GM19468 (cell line): ENCODE measurements at regions not wholly inside any gene's neighbourhood (a gene's known extent, or its start where the extent isn't known, plus 50 kb on each side); places are given as distances from the start of the nearest gene placed in this dataset.
"Not testable (repeated sequence)": the region's sequence is repeated elsewhere in the genome, so short reads cannot be mapped to it uniquely, and the experiment has no call there.

Experiments
- ATAC-seq: cut with Tn5 transposase; IDR thresholded peaks from one replicate; pipeline ENCODE4 v1.9.1; 2021; ENCODE audit warnings: mild to moderate bottlenecking, moderate library complexity, moderate number of reproducible peaks; ENCODE audit not compliant: unreplicated experiment; ENCODE audit errors: extremely low read depth

GRCh38 chr16:75780669-75781068, 54.4 kb upstream of the CPHXL start:
- ATAC-seq = no peak

GRCh38 chr16:75781683-75782343, 55.5 kb upstream of the CPHXL start:
- ATAC-seq = no peak

- ATAC-seq = peak; percentile 40
These were observed 61.1 kb upstream of the CPHXL start for GRCh38 chr16:75787440-75787839.

- no peak for ATAC-seq
These were observed 62.9 kb upstream of the CPHXL start for GRCh38 chr16:75789237-75789636.

- ATAC-seq = no peak
These were observed 66.6 kb upstream of the CPHXL start for GRCh38 chr16:75792771-75793492.

GRCh38 chr16:75793641-75794040, 67.4 kb upstream of the CPHXL start:
- ATAC-seq = no peak

- no peak for ATAC-seq
These were observed 68.1 kb upstream of the CPHXL start for GRCh38 chr16:75794426-75794825.

GRCh38 chr16:75798714-75799113, 72.4 kb upstream of the CPHXL start:
- ATAC-seq = no peak

- no peak for ATAC-seq
These were observed 75.0 kb upstream of the CPHXL start for GRCh38 chr16:75801307-75801706.

- ATAC-seq = no peak
These were observed 77.5 kb upstream of the CPHXL start for GRCh38 chr16:75803753-75804152.

GRCh38 chr16:75804368-75804767, 78.1 kb upstream of the CPHXL start:
- ATAC-seq = no peak

GRCh38 chr16:75805946-75806345, 79.7 kb upstream of the CPHXL start:
- no peak for ATAC-seq

GRCh38 chr16:75806487-75806886, 80.2 kb upstream of the CPHXL start:
- no peak for ATAC-seq

- no peak for ATAC-seq
These were observed 84.1 kb upstream of the CPHXL start for GRCh38 chr16:75810342-75810741.

GRCh38 chr16:75811020-75811634, 84.8 kb upstream of the CPHXL start:
- no peak for ATAC-seq

GRCh38 chr16:75818491-75818890, 92.2 kb upstream of the CPHXL start:
- no peak for ATAC-seq

GRCh38 chr16:75820672-75821071, 94.4 kb upstream of the CPHXL start:
- ATAC-seq = no peak

- ATAC-seq = no peak
These were observed 94.8 kb upstream of the CPHXL start for GRCh38 chr16:75821117-75821516.

GRCh38 chr16:75825750-75826149, 99.5 kb upstream of the CPHXL start:
- ATAC-seq = not testable (repeated sequence)

- ATAC-seq = not testable (repeated sequence)
These were observed 101.2 kb upstream of the CPHXL start for GRCh38 chr16:75827372-75828038.

GRCh38 chr16:75833385-75833784, 107.1 kb upstream of the CPHXL start:
- ATAC-seq = not testable (repeated sequence)
